T-cell (primary cell): ENCODE measurements at regions not wholly inside any gene's neighbourhood (a gene's known extent, or its start where the extent isn't known, plus 50 kb on each side); places are given as distances from the start of the nearest gene placed in this dataset.
"Not testable (repeated sequence)": the region's sequence is repeated elsewhere in the genome, so short reads cannot be mapped to it uniquely, and the experiment has no call there.

Experiments used
- ATAC-seq, 4 experiments: fragments of 200-7000 bp in 3 of 4; fragments of 150-1000 bp in 1 of 4; cut with Tn5 transposase; replicated peaks in 1 of 4; 1 replicate in 3 of 4; 2 replicates in 1 of 4; pipeline ENCODE4 v1.10.0; 2021; ENCODE audit warnings: moderate library complexity in 3 of 4, mild to moderate bottlenecking in 2 of 4, moderate number of reproducible peaks in 1 of 4
- CTCF ChIA-PET, 2 donors: fragments of 300-600 bp; sonication (Branson Sonifier 250); formaldehyde crosslinking; loops; one replicate each; lab custom pipeline; 2022; ENCODE audit warnings: antibody characterized with exemption in 2 of 2; lab: Charles Lee
- POLR2A ChIA-PET, 2 donors: fragments of 300-600 bp; sonication (Branson Sonifier 250); formaldehyde crosslinking; loops; one replicate each; lab custom pipeline; 2022; ENCODE audit warnings: antibody characterized with exemption in 2 of 2; lab: Charles Lee
- DNase-seq, 35 experiments: peaks; one replicate each; pipeline versions ENCODE4 v3.0.0 to v3.0.0-alpha.2; 2013 to 2023
- H3K27ac ChIP-seq: one replicate; pipeline ENCODE4 v1.5.1; 2013; ENCODE audit warnings: low read length
- H3K27me3 ChIP-seq, 2 experiments: replicated peaks in 1 of 2; 1 replicate in 1 of 2; 2 replicates in 1 of 2; pipeline versions ENCODE4 v1.6.1 to v1.7.0; 2013; ENCODE audit warnings: low read length in 1 of 2, mixed read lengths in 1 of 2; ENCODE audit not compliant: control insufficient read depth in 2 of 2, insufficient read depth in 2 of 2; ENCODE audit errors: extremely low read depth in 1 of 2
- H3K36me3 ChIP-seq, 2 donors: 1 replicate in 1 of 2; 2 replicates in 1 of 2; pipeline versions ENCODE4 v1.6.1 to v1.7.0; 2013; ENCODE audit warnings: low read length in 1 of 2; ENCODE audit not compliant: control insufficient read depth in 2 of 2, insufficient read depth in 1 of 2; ENCODE audit errors: extremely low read depth in 1 of 2
- H3K4me1 ChIP-seq, 2 experiments: 1 replicate in 1 of 2; 2 replicates in 1 of 2; pipeline versions ENCODE4 v1.6.1 to v1.7.0; 2013; ENCODE audit warnings: low read length in 2 of 2, mixed read lengths in 1 of 2; ENCODE audit not compliant: insufficient read depth in 2 of 2, control insufficient read depth in 1 of 2; ENCODE audit errors: extremely low read depth in 1 of 2
- H3K4me3 ChIP-seq, 2 donors: 1 replicate in 1 of 2; 2 replicates in 1 of 2; pipeline versions ENCODE4 v1.5.1 to v1.7.0; 2013; ENCODE audit warnings: mild to moderate bottlenecking in 2 of 2, low read length in 1 of 2, moderate library complexity in 1 of 2; ENCODE audit not compliant: control insufficient read depth in 1 of 2; ENCODE audit errors: extremely low read depth in 1 of 2
- H3K9me3 ChIP-seq: 2 replicates; pipeline ENCODE4 v1.7.0; 2013
- H3K27ac Mint-ChIP-seq, 2 donors: one replicate each; pipeline ENCODE4 v1.8.0; 2020 to 2021; ENCODE audit warnings: mild to moderate bottlenecking in 2 of 2, mixed read lengths in 2 of 2
- H3K27me3 Mint-ChIP-seq, 2 donors: one replicate each; pipeline ENCODE4 v1.8.0; 2021 to 2022; ENCODE audit warnings: mixed read lengths in 2 of 2
- H3K36me3 Mint-ChIP-seq: one replicate; pipeline ENCODE4 v1.8.0; 2021; ENCODE audit warnings: mixed read lengths
- H3K4me1 Mint-ChIP-seq, 3 donors: one replicate each; pipeline ENCODE4 v1.8.0; 2020 to 2022; ENCODE audit warnings: mixed read lengths in 3 of 3, mild to moderate bottlenecking in 1 of 3
- H3K4me3 Mint-ChIP-seq, 3 donors: one replicate each; pipeline ENCODE4 v1.8.0; 2020 to 2022; ENCODE audit warnings: mild to moderate bottlenecking in 3 of 3, mixed read lengths in 3 of 3, moderate library complexity in 3 of 3
- H3K9me3 Mint-ChIP-seq, 3 donors: one replicate each; pipeline ENCODE4 v1.8.0; 2020 to 2022; ENCODE audit warnings: mixed read lengths in 3 of 3
- WGBS: methylation state at CpG from one replicate; pipeline ENCODE4 v1.1.5; 2013; ENCODE audit warnings: missing lambda C conversion rate; ENCODE audit not compliant: insufficient coverage; 5-methylcytosine and 5-hydroxymethylcytosine counted together

DNA sequence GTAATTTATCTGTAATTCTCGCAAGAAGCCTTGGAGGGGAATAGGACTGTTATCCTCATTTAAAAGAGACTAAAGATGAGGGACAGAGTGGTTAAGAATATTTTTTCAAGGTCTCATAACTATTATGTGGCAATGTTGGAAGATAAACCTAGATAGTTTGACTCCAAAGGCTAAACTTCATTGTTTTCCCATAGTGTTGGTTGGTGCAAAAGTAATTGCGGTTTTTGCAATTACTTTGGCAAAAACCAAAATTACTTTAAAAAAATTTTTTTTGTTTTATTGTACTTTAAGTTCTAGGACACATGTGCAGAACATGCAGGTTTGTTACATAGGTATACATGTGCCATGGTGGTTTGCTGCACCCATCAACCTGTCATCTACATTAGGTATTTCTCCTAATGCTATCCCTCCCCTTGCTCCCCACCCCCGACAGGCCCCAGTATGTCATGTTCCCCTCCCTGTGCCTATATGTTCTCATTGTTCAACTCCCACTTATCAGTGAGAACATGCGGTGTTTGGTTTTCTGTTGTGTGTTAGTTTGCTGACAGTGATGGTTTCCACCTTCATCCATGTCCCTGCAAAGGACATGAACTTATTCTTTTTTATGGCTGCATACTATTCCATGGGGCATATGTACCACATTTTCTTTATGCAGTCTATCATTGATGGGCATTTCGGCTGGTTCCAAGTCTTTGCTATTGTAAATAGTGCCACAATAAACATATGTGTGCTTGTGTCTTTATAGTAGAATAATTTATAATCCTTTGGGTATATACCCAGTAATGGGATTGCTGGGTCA lies 72.9 kb upstream of the TBX18 start:
- H3K36me3 Mint-ChIP-seq, ATAC-seq, H3K4me3 Mint-ChIP-seq, H3K4me1 Mint-ChIP-seq, H3K4me1 ChIP-seq, H3K27me3 Mint-ChIP-seq, POLR2A ChIA-PET, H3K27ac Mint-ChIP-seq, H3K27me3 ChIP-seq, H3K27ac ChIP-seq, H3K4me3 ChIP-seq, H3K9me3 ChIP-seq, H3K36me3 ChIP-seq, DNase-seq: not testable (repeated sequence)
- H3K9me3 Mint-ChIP-seq = peaks cover 3 to 23% (median 21%) of the 10 kb centered on the region in 3 donors
- no CpG with 5 or more reads among the region's 5 CpGs for WGBS
- CTCF ChIA-PET = interaction anchor here in 1 of 2 donors (0.6 kb wide), 1 partner anchor 340 kb away, joined by 6 read pairs; no protein-coding TSS in a partner anchor

DNA sequence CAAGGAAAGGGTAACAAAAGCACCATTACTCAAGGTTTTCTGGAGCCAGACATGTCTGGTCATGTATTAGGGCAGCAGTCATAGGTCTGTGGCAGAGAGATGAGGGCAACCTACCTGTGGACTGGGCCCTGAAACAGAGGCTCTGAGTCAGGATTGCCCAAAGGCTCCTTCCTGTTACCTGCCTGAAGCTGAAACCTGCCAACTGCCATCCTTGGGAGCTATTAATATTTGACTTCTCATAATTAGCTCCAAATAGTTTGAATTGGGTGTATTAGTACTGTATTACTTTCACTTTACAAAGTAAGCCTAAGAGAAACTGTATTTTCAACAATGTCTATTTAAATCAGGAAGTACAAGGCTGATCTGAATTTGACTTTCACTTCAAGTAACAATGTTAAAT lies 72.0 kb upstream of the TBX18 start:
- no peaks in the 10 kb centered on the region for H3K4me1 ChIP-seq
- ChIA-PET POLR2A (no interaction called here), CTCF (no interaction called here)
- DNase-seq = no peak
- Mint-ChIP-seq H3K4me3 (no peak overlapping the region), H3K9me3 (peaks cover 3 to 18% (median 16%) of the 10 kb centered on the region in 3 donors), H3K36me3 (no peaks in the 10 kb centered on the region), H3K27me3 (no peaks in the 10 kb centered on the region), H3K4me1 (no peaks in the 10 kb centered on the region), H3K27ac (no peak overlapping the region)
- no peak overlapping the region for H3K4me3 ChIP-seq
- H3K27me3 ChIP-seq = no peaks in the 10 kb centered on the region
- no peaks in the 10 kb centered on the region for H3K9me3 ChIP-seq
- no peak for ATAC-seq
- no peak overlapping the region for H3K27ac ChIP-seq
- no peaks in the 10 kb centered on the region for H3K36me3 ChIP-seq

DNA sequence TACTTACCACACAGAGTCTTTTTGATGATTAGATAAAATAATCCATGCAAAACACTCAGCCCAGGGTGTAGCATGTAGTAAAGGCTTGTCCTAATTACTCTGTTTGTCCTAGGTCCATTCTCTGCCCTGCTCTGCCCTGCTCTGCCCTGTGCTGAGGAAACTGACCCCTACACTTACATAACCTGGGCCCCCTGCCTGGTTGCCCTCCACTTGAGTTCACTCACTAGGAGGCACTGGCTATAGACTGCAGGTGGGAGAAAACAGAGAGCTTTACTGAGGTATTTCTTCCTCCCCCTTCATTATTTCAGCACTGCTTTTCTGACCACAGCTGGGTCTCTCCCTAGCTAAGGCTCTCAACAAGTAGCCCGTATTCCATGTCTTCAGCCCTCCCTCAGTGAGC lies 70.9 kb upstream of the TBX18 start:
- Histone ChIP-seq H3K4me3 (no peak overlapping the region), H3K9me3 (no peaks in the 10 kb centered on the region), H3K27me3 (no peaks in the 10 kb centered on the region), H3K36me3 (no peaks in the 10 kb centered on the region), H3K27ac (no peak overlapping the region), H3K4me1 (no peaks in the 10 kb centered on the region)
- Mint-ChIP-seq H3K4me1 (no peaks in the 10 kb centered on the region), H3K27me3 (no peaks in the 10 kb centered on the region), H3K36me3 (no peaks in the 10 kb centered on the region), H3K9me3 (peaks cover 3 to 12% (median 9%) of the 10 kb centered on the region in 3 donors), H3K4me3 (no peak overlapping the region), H3K27ac (no peak overlapping the region)
- 70% methylated on average over 1 of the region's 1 CpG for WGBS
- no peak for DNase-seq
- ChIA-PET POLR2A (no interaction called here), CTCF (no interaction called here)
- no peak for ATAC-seq

DNA sequence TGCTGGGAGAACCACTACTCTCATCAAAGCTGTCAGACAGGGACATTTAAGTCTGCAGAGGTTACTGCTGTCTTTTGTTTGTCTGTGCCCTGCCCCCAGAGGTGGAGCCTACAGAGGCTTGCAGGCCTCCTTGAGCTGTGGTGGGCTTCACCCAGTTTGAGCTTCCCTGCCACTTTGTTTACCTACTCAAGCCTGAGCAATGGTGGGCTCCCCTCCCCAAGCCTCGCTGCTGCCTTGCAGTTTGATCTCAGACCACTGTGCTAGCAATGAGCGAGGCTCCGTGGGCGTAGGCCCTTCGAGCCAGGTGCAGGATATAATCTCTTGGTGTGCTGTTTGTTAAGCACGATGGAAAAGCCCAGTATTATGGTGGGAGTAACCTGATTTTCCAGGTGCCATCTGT lies 67.5 kb upstream of the TBX18 start:
- H3K9me3 ChIP-seq, H3K4me3 ChIP-seq, H3K27me3 ChIP-seq, H3K27ac ChIP-seq, H3K4me1 ChIP-seq, POLR2A ChIA-PET, DNase-seq, H3K4me1 Mint-ChIP-seq, H3K27me3 Mint-ChIP-seq, H3K36me3 ChIP-seq, H3K4me3 Mint-ChIP-seq, H3K36me3 Mint-ChIP-seq, CTCF ChIA-PET, H3K27ac Mint-ChIP-seq, ATAC-seq: not testable (repeated sequence)
- whole genome bisulfite sequencing = 94% methylated on average over 5 of the region's 6 CpGs
- H3K9me3 Mint-ChIP-seq = peaks cover 8 to 13% (median 9%) of the 10 kb centered on the region in 3 donors

DNA sequence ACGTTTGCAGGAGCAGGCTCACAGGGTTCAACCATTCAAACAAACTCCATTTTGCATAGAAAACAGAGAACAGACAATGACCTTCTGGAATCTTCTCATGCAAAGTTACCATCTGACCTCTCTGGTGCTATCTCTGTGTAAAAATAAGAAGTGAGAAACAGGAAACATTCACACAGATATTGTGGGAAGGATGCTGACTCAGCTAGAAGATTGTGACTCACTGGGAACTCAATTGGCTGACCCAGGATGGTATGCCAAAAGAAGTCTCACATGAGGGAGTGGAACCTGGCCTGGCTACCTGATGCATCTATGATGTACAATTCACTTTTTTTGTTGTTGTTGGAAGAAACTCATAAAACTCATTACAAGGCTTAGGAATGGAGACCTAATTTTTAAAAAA lies 61.1 kb upstream of the TBX18 start:
- Mint-ChIP-seq H3K4me3 (no peak overlapping the region), H3K27ac (no peak overlapping the region), H3K4me1 (no peaks in the 10 kb centered on the region), H3K36me3 (no peaks in the 10 kb centered on the region), H3K27me3 (peaks cover 0 to 2% of the 10 kb centered on the region in 2 donors), H3K9me3 (peaks cover 19 to 20% (median 19%) of the 10 kb centered on the region in 3 donors)
- H3K27ac ChIP-seq = no peak overlapping the region
- ATAC-seq = no peak
- H3K4me1 ChIP-seq = no peaks in the 10 kb centered on the region
- no peak for DNase-seq
- H3K9me3 ChIP-seq = no peaks in the 10 kb centered on the region
- no peaks in the 10 kb centered on the region for H3K36me3 ChIP-seq
- CTCF ChIA-PET = no interaction called here
- no peak overlapping the region for H3K4me3 ChIP-seq
- whole genome bisulfite sequencing = 38% methylated on average over 1 of the region's 1 CpG
- no peaks in the 10 kb centered on the region for H3K27me3 ChIP-seq
- POLR2A ChIA-PET = no interaction called here

DNA sequence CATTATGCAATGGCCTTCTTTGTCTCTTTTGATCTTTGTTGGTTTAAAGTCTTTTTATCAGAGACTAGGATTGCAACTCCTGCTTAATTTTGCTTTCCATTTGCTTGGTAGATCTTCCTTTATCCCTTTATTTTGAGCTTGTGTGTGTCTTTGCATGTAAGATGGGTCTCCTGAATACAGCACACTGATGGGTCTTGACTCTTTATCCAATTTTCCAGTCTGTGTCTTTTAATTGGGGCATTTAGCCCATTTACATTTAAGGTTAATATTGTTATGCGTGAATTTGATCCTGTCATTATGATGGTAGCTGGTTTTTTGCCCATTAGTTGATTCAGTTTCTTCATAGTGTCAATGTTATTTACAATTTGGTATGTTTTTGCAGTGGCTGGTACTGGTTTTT lies 56.9 kb upstream of the TBX18 start:
- H3K4me3 Mint-ChIP-seq, CTCF ChIA-PET, H3K9me3 ChIP-seq: not testable (repeated sequence)

More for the DNA sequence above, 56.9 kb upstream of the TBX18 start:
- H3K36me3 Mint-ChIP-seq, DNase-seq, H3K4me3 ChIP-seq, H3K4me1 Mint-ChIP-seq, H3K27me3 Mint-ChIP-seq, H3K27ac Mint-ChIP-seq, H3K36me3 ChIP-seq, H3K27me3 ChIP-seq, POLR2A ChIA-PET, H3K27ac ChIP-seq, H3K4me1 ChIP-seq, ATAC-seq: not testable (repeated sequence)
- WGBS = no CpG with 5 or more reads among the region's 1 CpG
- H3K9me3 Mint-ChIP-seq = peaks cover 14 to 22% (median 17%) of the 10 kb centered on the region in 3 donors
